GM03348 (cell line): ENCODE measurements at regions not wholly inside any gene's neighbourhood (a gene's known extent, or its start where the extent isn't known, plus 50 kb on each side); places are given as distances from the start of the nearest gene placed in this dataset.
"Not testable (repeated sequence)": the region's sequence is repeated elsewhere in the genome, so short reads cannot be mapped to it uniquely, and the experiment has no call there.

ENCODE experiments used
- DNase-seq: peaks from one replicate; pipeline ENCODE4 v3.0.0; 2012; ENCODE audit warnings: low spot score

DNA sequence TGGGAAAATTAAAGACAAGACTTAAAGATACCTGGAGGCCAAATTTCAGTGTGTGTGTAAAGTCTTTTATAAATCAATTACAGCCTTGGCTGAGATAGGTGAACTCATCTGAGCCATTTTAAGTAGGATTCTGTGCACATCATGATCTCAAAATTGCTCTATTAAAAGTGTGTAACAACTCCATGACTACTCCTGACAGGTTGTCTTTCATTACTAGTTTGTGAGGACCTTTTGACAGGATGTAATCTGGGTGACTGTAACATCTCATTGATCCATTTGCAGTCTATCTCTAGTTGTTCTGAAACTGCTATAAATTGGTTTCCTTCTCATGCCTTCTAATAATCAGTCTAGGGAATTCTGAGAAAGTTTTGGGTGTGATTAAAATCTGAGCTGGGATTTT is 753.3 kb downstream of the SLITRK5 start:
- no peak for DNase-seq

DNA sequence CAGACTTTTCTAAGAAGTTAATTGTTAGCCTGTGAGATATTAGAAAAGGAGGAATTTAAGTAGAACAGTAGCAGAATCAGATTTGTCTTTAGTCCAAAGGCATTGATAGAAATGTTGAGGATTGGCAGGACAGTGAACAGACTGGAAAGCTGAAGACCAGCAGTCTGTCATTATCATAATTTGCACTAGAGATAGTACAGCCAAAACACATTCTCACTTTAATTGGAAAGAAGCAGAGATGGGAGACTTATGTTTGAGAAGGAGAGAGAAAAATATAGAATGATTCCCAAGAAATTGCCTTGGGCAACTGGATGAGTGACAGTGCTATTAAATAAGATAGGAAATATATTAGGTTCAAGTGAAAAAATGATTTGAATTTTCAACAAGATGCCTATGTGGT is 755.5 kb downstream of the SLITRK5 start:
- no peak for DNase-seq

DNA sequence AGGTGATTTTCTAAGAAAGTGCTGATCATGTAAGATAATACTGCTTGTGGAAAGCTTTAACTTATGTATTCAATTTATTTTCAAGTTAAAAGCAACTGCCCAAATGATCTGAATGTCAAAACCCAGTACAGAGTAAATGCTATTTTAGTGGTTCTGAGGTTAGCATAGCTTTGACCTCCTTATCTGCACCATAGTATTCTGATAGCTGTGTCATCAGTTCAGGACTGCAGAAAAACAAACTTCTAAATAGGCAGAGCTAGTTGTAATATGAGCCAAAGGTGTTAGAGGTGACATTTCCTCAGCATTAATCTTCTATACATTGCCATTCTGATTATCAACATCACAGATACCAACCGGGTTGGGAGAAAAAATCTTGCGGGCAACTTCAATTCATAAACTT is 758.7 kb downstream of the SLITRK5 start:
- no peak for DNase-seq

DNA sequence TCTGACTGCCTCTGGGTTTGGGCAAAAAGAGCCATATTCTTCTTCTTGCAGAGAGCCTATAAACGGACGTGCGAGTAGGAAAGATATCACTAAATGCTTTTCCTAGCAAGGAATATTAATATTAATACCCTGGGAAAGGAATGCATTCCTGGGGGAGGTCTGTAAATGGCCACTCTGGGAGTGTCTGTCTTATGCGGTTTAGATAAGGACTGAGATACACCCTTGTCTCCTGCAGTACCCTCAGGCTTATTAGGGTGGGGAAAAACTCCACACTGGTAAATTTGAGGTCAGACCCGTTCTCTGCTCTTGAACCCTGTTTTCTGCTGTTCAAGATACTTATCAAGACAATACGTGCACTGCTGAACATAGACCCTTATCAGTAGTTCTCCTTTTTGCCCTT is 763.8 kb downstream of the SLITRK5 start:
- DNase-seq, result no peak

DNA sequence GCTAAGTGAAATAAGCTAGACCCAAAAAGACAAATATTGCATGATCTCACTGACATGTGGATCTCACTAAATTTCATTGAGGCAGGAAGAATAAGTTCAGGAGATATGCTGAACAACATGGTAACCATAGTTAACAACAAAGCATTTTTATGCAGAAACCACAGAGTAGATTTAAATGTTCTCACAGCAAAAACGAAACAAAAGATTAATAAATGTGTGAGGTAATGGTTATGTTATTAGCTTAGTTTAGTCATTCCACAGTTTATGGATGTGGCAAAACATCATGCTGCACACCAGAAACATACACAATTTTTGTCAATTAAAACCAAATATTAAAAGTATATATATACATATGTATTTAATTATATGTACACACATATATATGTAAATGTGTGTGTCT is 765.8 kb downstream of the SLITRK5 start:
- no peak for DNase-seq

DNA sequence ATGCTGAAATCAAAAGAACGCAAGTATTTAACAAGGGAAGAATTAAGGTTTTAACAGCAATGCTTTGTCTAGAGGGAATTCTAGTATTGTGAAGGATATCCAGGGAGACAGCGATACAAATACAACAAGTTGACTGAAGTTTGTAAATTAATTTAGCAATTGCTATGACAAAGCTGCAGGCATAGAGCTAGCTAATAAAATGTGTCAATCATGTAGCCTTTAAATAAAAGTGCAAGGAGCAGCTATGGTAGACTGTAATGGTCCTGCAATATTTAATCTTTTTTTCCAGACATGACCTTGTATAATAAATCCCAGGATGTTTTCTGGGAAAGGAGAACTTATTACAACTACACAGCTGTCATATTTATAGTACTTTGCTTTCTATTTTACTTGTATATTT is 779.3 kb downstream of the SLITRK5 start:
- no peak for DNase-seq

DNA sequence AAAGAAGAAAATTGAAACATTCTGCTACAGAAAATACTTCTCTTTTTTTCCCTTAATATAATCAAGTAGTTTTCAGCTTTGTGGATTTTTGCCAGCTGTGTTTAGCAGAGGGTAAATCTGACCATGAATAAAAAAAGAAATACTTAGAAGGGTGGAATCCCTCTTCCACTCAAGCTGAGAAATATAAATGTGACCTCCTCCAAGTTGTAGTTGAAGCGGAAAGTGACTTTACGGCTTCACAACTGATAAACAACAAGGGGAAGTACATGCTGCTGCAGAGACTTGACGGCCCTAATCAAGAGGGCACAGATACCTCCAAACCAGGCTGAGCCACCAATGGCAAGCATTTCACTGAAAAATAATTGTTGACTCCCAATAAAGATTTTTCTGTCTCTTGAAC is 785.0 kb downstream of the SLITRK5 start:
- no peak for DNase-seq

DNA sequence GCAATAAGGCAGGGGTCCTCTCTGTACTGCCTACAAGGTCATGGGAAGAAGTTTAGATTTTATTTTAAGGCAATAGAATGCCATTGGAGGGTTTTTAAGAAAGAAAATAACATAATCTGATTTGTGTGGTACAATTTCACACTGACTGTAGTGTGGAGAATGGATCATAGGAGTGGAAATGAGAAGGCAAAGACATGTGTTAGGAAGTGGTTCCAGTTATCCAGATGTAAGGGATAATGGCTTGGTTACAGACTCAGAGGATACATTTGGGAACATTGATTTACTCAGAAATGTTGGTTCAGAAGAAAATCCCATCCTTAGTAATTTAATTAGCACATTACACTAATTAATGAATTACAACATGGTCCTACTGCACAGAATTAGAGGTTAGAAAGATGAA is 788.2 kb downstream of the SLITRK5 start:
- no peak for DNase-seq

DNA sequence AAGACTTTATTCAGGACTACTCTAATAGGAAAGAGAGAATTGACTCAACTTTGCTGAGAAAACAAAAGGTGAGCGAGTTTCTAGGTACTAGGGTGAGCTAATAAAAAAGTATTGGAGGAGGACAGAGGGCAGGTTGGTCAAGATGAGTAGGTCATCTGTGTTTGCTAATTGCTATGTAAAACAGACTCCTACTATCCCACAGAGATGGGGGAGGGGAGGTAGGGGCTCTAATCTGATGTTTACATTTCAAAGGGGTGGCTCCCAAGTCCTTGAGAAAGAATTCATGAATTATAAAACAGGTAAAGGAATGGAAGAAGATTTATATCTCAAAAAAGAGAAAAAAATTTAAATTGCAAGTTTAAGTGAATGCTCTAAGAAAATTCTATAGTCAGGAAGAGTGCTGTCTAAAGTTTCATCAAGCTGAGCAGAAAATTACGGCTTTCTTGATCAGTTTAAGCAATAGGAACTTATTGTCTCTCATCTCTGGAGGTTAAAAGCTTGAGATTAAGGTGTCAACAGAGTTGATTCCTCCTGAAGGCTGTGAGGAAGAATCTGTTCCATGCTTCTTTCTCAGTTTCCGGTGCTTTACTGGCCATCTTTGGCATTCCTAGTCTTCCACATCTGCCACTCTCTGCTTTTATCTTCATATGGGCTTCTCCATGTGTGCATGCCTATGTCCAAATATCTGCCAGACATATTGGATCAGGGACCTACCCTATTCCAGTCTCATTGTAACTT is 790.3 kb downstream of the SLITRK5 start:
- no peak for DNase-seq

DNA sequence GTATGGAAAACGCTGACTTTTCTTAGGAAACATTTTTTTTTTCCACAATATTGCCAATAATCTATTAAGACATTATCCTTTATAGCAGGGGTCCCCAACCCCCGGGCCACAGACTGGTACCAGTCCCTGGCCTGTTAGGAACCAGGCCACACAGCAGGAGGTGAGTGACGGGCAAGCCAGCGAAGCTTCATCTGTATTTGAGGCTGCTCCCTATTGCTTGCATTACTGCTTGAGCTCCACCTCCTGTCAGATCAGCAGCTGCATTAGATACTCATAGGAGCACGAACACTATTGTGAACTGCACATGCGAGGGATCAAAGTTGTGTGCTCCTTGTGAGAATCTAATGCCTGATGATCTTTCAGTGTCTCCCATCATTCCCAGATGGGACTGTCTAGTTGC is 793.7 kb downstream of the SLITRK5 start:
- no peak for DNase-seq

DNA sequence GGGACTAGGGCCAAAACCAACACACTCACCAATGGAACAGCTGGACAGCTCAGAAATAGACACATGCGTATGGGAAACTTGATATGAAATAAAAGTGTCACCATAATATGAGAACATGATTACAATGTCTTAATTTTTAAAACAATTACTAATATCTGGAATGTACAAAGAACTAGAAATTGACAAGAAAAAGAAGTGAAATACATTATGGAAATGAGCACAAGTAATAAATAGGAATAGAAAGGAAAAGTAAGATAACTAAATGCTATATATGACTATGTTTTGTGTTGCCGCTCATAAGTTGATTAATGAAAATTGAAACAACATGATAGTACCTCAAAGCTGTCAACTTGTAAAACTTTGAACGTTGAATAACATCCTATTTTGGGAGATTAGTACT is 801.1 kb downstream of the SLITRK5 start:
- DNase-seq, result no peak

DNA sequence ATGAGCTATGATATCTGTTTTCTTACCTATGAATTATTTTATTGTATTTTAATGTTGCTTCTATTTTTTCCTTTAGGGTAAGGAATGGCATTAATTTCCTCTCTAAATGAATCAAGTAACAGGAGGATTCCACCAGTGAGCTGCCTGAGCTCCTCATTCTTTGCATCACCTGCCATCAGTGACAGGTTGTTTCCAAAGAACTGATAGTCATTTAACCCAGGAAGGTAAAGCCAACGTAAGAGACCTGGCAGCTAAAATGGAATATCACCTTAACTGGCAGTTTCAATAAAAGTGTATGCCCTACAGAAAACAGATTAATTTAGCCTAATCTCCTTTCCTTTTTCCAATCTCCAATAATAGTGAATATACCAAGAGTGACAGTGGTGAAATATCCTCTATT is 812.0 kb downstream of the SLITRK5 start:
- DNase-seq, result no peak

DNA sequence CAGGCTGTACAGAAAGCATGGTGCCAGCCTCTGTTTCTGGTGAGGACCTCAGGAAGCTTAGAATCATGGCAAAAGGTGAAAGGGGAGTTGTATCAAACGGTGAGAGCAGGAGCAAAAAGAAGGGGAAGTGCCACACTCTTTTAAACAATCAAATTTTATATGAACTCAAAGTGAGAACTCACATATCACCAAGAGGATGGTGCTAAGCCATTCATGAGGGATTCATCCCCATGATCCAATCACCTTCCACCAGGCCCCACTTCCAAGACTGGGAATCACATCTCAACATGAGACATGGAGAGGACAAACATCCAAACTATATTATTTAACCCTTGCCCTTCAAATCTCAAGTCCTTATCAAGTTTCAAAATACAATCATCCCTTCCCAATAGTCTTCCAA is 836.7 kb downstream of the SLITRK5 start:
- DNase-seq, result no peak

DNA sequence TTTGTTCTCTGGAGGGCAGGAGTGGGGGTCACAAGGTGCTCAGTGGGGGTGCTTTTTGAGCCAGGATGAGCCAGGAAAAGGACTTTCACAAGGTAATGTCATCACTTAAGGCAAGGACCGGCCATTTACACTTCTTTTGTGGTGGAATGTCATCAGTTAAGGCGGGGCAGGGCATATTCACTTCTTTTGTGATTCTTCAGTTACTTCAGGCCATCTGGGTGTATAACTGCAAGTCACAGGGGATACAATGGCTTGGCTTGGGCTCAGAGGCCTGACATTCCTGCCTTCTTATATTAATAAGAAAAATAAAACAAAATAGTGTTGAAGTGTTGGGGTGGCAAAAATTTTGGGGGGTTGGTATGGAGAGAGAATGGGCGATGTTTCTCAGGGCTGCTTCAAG is 841.8 kb downstream of the SLITRK5 start:
- not testable (repeated sequence) for DNase-seq

DNA sequence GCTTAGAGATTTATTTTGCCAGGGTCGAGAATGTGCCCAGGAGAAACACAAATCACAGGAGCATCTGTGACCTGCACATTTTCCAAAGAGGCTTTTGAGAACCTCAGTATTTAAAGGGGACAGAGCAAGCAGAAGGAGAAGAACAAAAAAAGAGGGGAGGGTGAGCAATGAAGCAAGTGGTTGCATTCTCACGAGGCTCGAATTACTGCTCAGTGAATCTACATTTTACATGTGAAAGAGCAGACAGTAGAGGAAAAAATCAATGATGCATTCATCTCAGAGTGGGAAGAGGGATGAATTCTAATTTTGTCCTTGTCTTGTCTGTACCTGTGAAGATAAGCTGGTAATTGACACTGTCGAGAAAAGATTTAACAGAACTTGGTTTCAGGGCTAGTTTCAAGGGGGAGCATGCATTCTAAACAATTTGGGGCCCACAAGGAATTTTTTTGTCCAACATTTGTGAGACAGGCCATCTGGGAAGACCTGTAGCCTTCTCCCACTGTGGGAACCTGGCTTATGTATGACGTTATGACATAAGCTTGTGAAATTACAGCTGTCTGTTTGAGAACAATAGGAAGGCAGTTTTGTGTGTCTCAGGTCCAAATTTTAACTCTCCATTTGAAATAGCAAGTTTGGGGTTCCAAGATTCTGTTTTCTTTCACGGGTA is 855.1 kb downstream of the SLITRK5 start:
- no peak for DNase-seq

DNA sequence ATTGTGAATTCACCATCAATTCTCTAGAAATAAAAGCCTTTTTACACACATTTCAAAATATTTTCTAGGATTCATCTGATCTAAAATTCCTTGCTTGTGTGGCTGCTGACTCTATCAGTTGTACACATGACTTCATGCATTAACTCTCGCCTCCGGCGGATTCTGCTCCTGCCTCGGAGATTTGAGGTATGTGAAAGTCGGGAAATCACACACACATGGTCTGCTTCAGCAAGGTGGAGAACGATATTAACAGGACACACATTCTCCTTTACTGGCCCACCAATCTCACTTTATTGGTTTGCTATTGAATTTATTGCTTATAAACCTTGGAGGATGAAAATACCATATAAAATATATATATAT is 855.7 kb downstream of the SLITRK5 start:
- DNase-seq, result no peak

DNA sequence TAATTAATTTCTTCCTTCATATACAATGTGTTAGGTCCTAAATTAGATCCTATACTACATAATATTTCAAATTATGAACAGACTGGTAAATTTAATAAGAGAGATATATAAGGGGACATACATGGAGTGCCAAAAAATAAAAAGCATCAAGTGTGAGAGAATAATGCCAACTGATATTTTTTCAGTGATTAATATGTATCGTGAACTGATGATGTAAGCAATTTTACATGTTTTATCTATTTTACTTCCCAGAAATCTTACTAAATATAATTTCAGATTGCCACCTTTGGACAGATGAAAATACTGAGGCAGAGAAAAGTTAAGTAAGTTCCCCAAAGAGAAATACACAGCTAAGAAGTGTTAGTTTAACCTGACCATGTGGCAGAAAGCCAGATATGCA is 870.8 kb downstream of the SLITRK5 start:
- DNase-seq, result no peak

DNA sequence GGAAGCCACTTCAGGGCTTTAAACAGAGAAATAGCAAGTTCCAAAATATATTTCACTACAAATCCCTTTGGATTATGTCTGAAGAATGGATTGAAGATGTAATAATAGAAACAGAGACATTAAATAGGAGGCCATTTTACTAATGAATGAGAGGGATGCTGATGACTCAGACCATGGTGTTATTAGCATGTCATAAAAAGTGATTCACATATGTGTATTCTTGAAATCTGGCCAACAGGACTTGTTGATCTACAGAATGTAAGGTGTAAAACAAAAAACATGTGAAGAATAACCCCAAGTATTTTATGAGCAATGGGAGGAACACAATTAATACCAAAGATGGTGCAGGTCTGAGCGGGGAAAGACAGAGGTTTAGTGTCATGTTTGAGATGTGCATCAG is 873.7 kb downstream of the SLITRK5 start:
- DNase-seq, result no peak

DNA sequence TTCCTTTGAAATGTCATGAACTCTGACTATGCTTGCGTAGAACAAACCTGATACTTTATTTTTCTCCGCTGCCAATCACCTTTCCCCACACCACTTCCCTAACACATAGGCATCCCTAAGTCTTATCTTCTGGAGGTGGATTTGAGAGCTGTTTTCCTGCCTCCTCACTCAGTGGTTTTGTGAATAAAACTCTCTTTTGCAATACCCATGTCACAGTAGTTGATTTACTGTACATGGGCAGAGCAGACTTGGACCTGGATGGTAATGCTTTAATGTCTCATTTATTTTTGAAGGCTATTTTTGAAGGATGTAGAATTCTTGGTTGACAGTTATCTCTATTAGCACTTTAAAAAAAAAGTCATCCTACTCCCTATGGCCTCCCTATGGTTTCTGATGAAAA is 881.8 kb downstream of the SLITRK5 start:
- DNase-seq, result no peak

DNA sequence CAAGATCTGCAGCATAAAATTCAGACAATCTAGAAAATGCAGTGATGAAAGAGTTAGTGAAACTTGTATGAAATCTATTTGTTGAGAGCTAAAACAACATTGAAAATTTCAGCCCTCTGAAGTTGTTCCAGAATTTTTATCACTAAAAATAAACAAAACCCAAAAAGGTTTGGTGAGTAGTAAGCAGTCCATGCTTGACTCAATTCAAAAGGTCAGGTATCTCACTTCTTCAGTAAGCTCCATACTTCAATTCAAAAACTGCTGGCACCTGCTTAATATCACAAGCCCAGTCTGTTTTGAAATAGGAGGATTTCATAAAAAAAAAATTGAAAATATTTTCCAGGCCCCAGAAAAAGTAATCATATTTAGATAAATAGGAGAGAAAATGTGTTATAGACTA is 894.4 kb downstream of the SLITRK5 start:
- DNase-seq, result no peak

DNA sequence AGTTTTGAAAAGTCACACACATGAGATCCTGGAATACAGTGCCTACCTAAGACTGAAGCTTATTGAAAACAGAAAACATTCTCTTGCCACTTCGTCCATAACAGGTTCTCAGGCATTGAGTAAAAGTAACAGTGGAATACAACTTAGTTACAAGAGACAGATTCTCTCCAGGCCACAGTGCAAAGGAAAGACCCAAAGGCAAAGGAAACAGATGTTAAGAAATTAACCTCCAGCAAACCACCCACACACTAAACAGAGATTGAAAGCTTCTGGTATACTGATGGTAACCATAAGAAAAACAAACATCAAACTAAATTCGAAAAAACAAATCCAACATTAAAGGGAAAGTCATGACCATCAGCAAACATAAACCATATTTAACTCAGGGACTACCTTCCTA is 914.7 kb downstream of the SLITRK5 start:
- DNase-seq, result no peak

DNA sequence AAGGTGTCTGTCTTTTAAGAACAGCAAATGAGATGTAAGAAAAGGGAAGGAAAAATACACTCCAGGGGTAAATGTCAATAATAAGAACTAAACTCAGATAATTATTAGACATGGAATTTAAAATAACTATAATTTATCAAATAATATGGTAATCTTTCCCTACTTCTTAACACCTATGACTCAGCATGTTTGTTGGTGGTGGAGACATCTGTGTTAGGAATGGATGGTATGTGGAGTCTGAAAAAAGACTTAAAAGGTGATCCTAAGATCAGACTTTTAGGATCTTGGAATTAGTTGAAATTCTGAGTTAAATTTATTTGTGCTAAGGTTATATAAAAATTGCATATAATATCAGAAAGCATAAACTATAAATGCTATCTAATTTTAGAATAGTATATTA is 915.1 kb downstream of the SLITRK5 start:
- DNase-seq, result no peak

DNA sequence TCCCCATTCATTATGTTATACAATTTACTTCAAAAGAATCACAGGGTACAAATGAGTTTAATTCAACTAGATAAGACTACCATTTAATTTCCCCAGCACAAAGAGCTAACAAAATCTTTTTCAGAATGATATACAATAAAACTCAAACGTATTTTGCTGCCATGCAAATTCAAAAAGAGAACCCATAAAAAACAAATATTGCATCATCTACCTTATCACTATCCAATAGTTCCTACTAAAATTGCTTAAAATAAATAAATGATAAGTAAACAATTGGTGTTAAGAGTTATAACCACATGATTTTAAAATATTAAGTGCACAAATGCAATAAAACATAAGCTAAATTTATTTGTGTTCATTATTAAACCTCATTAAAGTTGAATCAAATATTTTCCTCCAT is 919.4 kb downstream of the SLITRK5 start:
- DNase-seq, result no peak

DNA sequence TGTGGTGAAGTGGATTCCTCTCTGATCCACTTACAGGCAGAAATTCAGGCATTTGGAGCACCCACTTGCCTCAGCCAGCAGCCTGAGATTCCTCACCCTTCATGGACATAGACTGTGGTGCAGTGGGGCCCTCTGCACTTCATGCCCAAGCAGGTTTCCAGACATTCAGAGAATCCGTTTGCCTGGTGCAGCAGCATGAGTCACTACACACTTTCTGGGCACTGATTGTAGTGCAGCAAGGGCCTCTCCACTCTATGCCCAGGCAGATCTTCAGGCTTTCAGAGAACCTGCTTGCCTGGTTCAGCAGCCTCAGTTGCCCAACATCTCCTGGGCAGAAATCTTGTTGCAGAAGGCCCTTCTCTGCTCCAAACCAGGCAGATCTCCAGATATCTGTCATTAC is 920.9 kb downstream of the SLITRK5 start:
- no peak for DNase-seq
